SK-N-SH (cell line): ENCODE measurements at regions not wholly inside any gene's neighbourhood (a gene's known extent, or its start where the extent isn't known, plus 50 kb on each side); places are given as distances from the start of the nearest gene placed in this dataset.

Experiments used
- CTCF ChIP-seq: fragments of 200-600 bp; sonication (generic); IDR thresholded peaks from 2 replicates; pipeline ENCODE4 v1.6.1; 2017; ENCODE audit warnings: antibody characterized with exemption, mild to moderate bottlenecking, moderate library complexity
- ELF1 ChIP-seq: IDR thresholded peaks from 2 replicates; pipeline ENCODE4 v1.4.0; 2012
- EP300 ChIP-seq, 2 experiments: IDR thresholded peaks; 2 replicates each; pipeline versions ENCODE4 v1.4.0 to v1.6.1; 2012; ENCODE audit warnings: borderline replicate concordance in 1 of 2, low read depth in 1 of 2, low read length in 1 of 2
- EZH2phosphoT487 ChIP-seq: fragments of 200-600 bp; sonication (generic); IDR thresholded peaks from 2 replicates; pipeline ENCODE4 v1.6.1; 2017; ENCODE audit warnings: low read depth, mixed run types, mild to moderate bottlenecking, antibody characterized with exemption, moderate library complexity, borderline replicate concordance
- FOXJ3 ChIP-seq: sonication (generic); formaldehyde crosslinking; IDR thresholded peaks from 2 replicates; pipeline ENCODE4 v1.5.1; 2020; ENCODE audit warnings: mild to moderate bottlenecking, missing genetic modification reagents
- IRF3 ChIP-seq: fragments of 150-350 bp; IDR thresholded peaks from 2 replicates; pipeline ENCODE4 v1.6.1; 2016; ENCODE audit warnings: mild to moderate bottlenecking, low read depth, low read length
- JUND ChIP-seq: IDR thresholded peaks from 2 replicates; pipeline ENCODE4 v1.4.0; 2012
- MAX ChIP-seq: IDR thresholded peaks from 2 replicates; pipeline ENCODE4 v1.4.0; 2012; ENCODE audit warnings: low read depth
- POLR2AphosphoS5 ChIP-seq: IDR thresholded peaks from 2 replicates; pipeline ENCODE4 v1.6.1; 2012; ENCODE audit warnings: low read depth, low read length
- REST ChIP-seq: IDR thresholded peaks from 2 replicates; pipeline ENCODE4 v1.6.1; 2012; ENCODE audit warnings: mild to moderate bottlenecking, low read depth, low read length, moderate library complexity
- RFX5 ChIP-seq: IDR thresholded peaks from 2 replicates; pipeline ENCODE4 v1.6.1; 2012; ENCODE audit warnings: mild to moderate bottlenecking, improper control_type of control experiment, low read length
- TAF1 ChIP-seq: IDR thresholded peaks from 2 replicates; pipeline ENCODE4 v1.6.1; 2012; ENCODE audit warnings: low read depth, mild to moderate bottlenecking, low read length, moderate library complexity, borderline replicate concordance
- TEAD4 ChIP-seq: IDR thresholded peaks from 2 replicates; pipeline ENCODE4 v1.4.0; 2012; ENCODE audit warnings: mild to moderate bottlenecking, borderline replicate concordance; ENCODE audit not compliant: insufficient read depth
- USF2 ChIP-seq: fragments of 150-350 bp; IDR thresholded peaks from 2 replicates; pipeline ENCODE4 v1.6.1; 2017; ENCODE audit warnings: antibody characterized with exemption, low read length, low read depth, borderline replicate concordance

- TF ChIP-seq EP300 (IDR thresholded peaks at IDR 0.05; ENCODE audit: borderline replicate concordance in 1 of 2, low read depth in 1 of 2, low read length in 1 of 2) (no peak), CTCF (no peak), POLR2AphosphoS5 (no peak), TEAD4 (no peak), MAX (no peak), RFX5 (no peak), TAF1 (no peak), EZH2phosphoT487 (no peak), REST (no peak), JUND (no peak), FOXJ3 (CRISPR knock-in tag) (no peak), USF2 (no peak), ELF1 (no peak), IRF3 (no peak)
Observed at GRCh38 chr6:90846824-90847223, 260.0 kb upstream of the MAP3K7 start.
